ENCODE measurements at regions not wholly inside any gene's neighbourhood (a gene's known extent, or its start where the extent isn't known, plus 50 kb on each side); places are given as distances from the start of the nearest gene placed in this dataset.

GRCh38 chr2:59903994-59904544, 649.4 kb downstream of the BCL11A start:
- no peak for ATAC-seq
- TF ChIP-seq BACH2 (CRISPR knock-in tag; IDR thresholded peaks at IDR 0.05; ENCODE audit: borderline replicate concordance), result no peak
- no peak for TF ChIP-seq RARB (CRISPR knock-in tag; IDR thresholded peaks at IDR 0.05)
- TF ChIP-seq GLIS3 (CRISPR knock-in tag; IDR thresholded peaks at IDR 0.05), result no peak
- no peak for TF ChIP-seq POU6F1 (CRISPR knock-in tag; IDR thresholded peaks at IDR 0.05; ENCODE audit: borderline replicate concordance, low read depth)
- TF ChIP-seq ESRRG (CRISPR knock-in tag; IDR thresholded peaks at IDR 0.05), result no peak
- TF ChIP-seq TOX (CRISPR knock-in tag; IDR thresholded peaks at IDR 0.05; ENCODE audit: borderline replicate concordance), result no peak
- TF ChIP-seq CSRNP3 (CRISPR knock-in tag; IDR thresholded peaks at IDR 0.05), result no peak

GRCh38 chr2:59900728-59901452, 652.6 kb downstream of the BCL11A start:
- no peak for ATAC-seq
- TF ChIP-seq ESRRG (CRISPR knock-in tag; IDR thresholded peaks at IDR 0.05), result no peak
- peak; percentile 25; the same call in 1 of the 2 replicates for TF ChIP-seq ISL1 (CRISPR knock-in tag; IDR thresholded peaks at IDR 0.05)
- TF ChIP-seq GLIS3 (CRISPR knock-in tag; IDR thresholded peaks at IDR 0.05), result no peak
- TF ChIP-seq TSHZ2 (CRISPR knock-in tag; IDR thresholded peaks at IDR 0.05), result no peak

- TF ChIP-seq BACH2 (CRISPR knock-in tag; IDR thresholded peaks at IDR 0.05; ENCODE audit: borderline replicate concordance) (no peak), SNAI2 (CRISPR knock-in tag; IDR thresholded peaks at IDR 0.05) (no peak), CSDC2 (CRISPR knock-in tag; IDR thresholded peaks at IDR 0.05) (no peak), POU6F1 (CRISPR knock-in tag; IDR thresholded peaks at IDR 0.05; ENCODE audit: borderline replicate concordance, low read depth) (no peak), ZFP3 (CRISPR knock-in tag; IDR thresholded peaks at IDR 0.05) (no peak), GLIS3 (CRISPR knock-in tag; IDR thresholded peaks at IDR 0.05) (no peak), OSR1 (CRISPR knock-in tag; IDR thresholded peaks at IDR 0.05) (no peak), PPARA (CRISPR knock-in tag; IDR thresholded peaks at IDR 0.05; ENCODE audit: borderline replicate concordance) (no peak), ZFP30 (CRISPR knock-in tag; IDR thresholded peaks at IDR 0.05) (no peak), PATZ1 (CRISPR knock-in tag; IDR thresholded peaks at IDR 0.05; ENCODE audit: borderline replicate concordance) (no peak), ARNTL (CRISPR knock-in tag; IDR thresholded peaks at IDR 0.05; ENCODE audit: borderline replicate concordance, low read depth) (no peak), ISL1 (CRISPR knock-in tag; IDR thresholded peaks at IDR 0.05) (no peak)
- ATAC-seq, result no peak
These were observed 653.8 kb downstream of the BCL11A start for GRCh38 chr2:59899692-59900091.
